NCI-H82 (cell line): ENCODE measurements at regions not wholly inside any gene's neighbourhood (a gene's known extent, or its start where the extent isn't known, plus 50 kb on each side); places are given as distances from the start of the nearest gene placed in this dataset.
A peak's percentile ranks its signal among the peaks of the same experiment; 100 is the strongest.

Experiments used
- DNase-seq: peaks from one replicate; lab custom pipeline; 2025; lab: John Stamatoyannopoulos, UW

- no peak for DNase-seq
Observed at GRCh38 chr13:62997696-62998095, 1582.0 kb upstream of the PCDH20 start.

GRCh38 chr13:62997038-62997599, 1581.5 kb upstream of the PCDH20 start:
- DNase-seq: no peak

- no peak for DNase-seq
Observed at GRCh38 chr13:62973804-62974203, 1558.2 kb upstream of the PCDH20 start.

- no peak for DNase-seq
Observed at GRCh38 chr13:62964522-62964921, 1548.9 kb upstream of the PCDH20 start.

- DNase-seq: no peak
Observed at GRCh38 chr13:62960723-62961122, 1545.1 kb upstream of the PCDH20 start.

- DNase-seq: peak; percentile 53
Observed at GRCh38 chr13:62933809-62934208, 1518.2 kb upstream of the PCDH20 start.

GRCh38 chr13:62932256-62932883, 1516.7 kb upstream of the PCDH20 start:
- DNase-seq: no peak

- DNase-seq: no peak
Observed at GRCh38 chr13:62931853-62932252, 1516.2 kb upstream of the PCDH20 start.

GRCh38 chr13:62924395-62924794, 1508.7 kb upstream of the PCDH20 start:
- no peak for DNase-seq

- DNase-seq: no peak
Observed at GRCh38 chr13:62920159-62920558, 1504.5 kb upstream of the PCDH20 start.

- DNase-seq: no peak
Observed at GRCh38 chr13:62919491-62919890, 1503.8 kb upstream of the PCDH20 start.

GRCh38 chr13:62910541-62911060, 1495.0 kb upstream of the PCDH20 start:
- DNase-seq: no peak

- DNase-seq: no peak
Observed at GRCh38 chr13:62908321-62908720, 1492.7 kb upstream of the PCDH20 start.

- no peak for DNase-seq
Observed at GRCh38 chr13:62906896-62907295, 1491.2 kb upstream of the PCDH20 start.

- no peak for DNase-seq
Observed at GRCh38 chr13:62906469-62906868, 1490.8 kb upstream of the PCDH20 start.

GRCh38 chr13:62887046-62887445, 1471.4 kb upstream of the PCDH20 start:
- no peak for DNase-seq

GRCh38 chr13:62879071-62879470, 1463.4 kb upstream of the PCDH20 start:
- DNase-seq: no peak

GRCh38 chr13:62875118-62875640, 1459.5 kb upstream of the PCDH20 start:
- no peak for DNase-seq

- no peak for DNase-seq
Observed at GRCh38 chr13:62850331-62850730, 1434.7 kb upstream of the PCDH20 start.

GRCh38 chr13:62847520-62847919, 1431.9 kb upstream of the PCDH20 start:
- no peak for DNase-seq

- DNase-seq: no peak
Observed at GRCh38 chr13:62846302-62846701, 1430.7 kb upstream of the PCDH20 start.

- no peak for DNase-seq
Observed at GRCh38 chr13:62839338-62839737, 1423.7 kb upstream of the PCDH20 start.

- no peak for DNase-seq
Observed at GRCh38 chr13:62838929-62839328, 1423.3 kb upstream of the PCDH20 start.

- no peak for DNase-seq
Observed at GRCh38 chr13:62837895-62838294, 1422.2 kb upstream of the PCDH20 start.
